ENCODE measurements at regions not wholly inside any gene's neighbourhood (a gene's known extent, or its start where the extent isn't known, plus 50 kb on each side); places are given as distances from the start of the nearest gene placed in this dataset.

DNA sequence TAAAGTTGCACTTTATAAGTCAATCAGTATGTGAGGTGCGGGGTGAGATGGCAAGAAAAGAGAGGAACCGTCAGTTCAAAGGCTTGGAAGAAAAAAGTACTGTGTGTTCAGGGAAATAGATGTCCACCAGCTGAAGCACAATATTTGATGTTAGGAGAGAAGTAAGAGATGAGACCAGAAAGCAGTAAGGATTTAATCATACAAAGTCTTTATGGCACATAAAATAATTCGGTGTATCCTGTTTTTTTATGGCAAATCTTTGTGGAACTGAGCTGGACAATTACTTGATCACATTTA, 197.2 kb downstream of the FAXC start:
- TF ChIP-seq GATA2 (IDR thresholded peaks at IDR 0.05; ENCODE audit: low read depth, low read length) (no peak), GATA3 (IDR thresholded peaks at IDR 0.05; ENCODE audit: low read depth, low read length) (no peak)

Measured in SH-SY5Y (cell line).